ENCODE measurements at regions not wholly inside any gene's neighbourhood (a gene's known extent, or its start where the extent isn't known, plus 50 kb on each side); places are given as distances from the start of the nearest gene placed in this dataset.

DNA sequence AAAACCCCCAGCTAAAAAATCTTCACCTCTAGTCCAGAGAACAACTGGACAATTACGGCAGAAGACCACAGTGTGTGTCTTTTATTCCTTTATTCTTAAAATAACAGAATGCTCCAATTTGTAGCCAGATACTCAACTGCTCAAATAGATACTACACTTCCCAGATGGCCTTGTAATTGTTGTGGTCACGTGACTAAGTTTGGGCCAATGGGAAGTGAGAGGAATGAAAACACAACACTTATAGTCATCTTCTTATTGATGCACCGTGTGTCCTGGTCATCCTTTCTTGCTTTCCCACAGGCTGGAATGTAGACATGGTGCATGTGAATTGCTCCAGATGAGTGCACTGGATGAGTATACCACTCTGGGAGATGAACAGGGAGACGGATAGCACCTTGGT lies 145.1 kb downstream of the CDC42EP3 start:
- TF ChIP-seq POLR2A (IDR thresholded peaks at IDR 0.05) = no peak
- TF ChIP-seq, protein P1, sequence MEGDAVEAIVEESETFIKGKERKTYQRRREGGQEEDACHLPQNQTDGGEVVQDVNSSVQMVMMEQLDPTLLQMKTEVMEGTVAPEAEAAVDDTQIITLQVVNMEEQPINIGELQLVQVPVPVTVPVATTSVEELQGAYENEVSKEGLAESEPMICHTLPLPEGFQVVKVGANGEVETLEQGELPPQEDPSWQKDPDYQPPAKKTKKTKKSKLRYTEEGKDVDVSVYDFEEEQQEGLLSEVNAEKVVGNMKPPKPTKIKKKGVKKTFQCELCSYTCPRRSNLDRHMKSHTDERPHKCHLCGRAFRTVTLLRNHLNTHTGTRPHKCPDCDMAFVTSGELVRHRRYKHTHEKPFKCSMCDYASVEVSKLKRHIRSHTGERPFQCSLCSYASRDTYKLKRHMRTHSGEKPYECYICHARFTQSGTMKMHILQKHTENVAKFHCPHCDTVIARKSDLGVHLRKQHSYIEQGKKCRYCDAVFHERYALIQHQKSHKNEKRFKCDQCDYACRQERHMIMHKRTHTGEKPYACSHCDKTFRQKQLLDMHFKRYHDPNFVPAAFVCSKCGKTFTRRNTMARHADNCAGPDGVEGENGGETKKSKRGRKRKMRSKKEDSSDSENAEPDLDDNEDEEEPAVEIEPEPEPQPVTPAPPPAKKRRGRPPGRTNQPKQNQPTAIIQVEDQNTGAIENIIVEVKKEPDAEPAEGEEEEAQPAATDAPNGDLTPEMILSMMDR (IDR thresholded peaks at IDR 0.05) = no peak
- no peak for TF ChIP-seq POLR2AphosphoS5 (IDR thresholded peaks at IDR 0.05)
